OCI-LY3 (cell line): ENCODE measurements at regions not wholly inside any gene's neighbourhood (a gene's known extent, or its start where the extent isn't known, plus 50 kb on each side); places are given as distances from the start of the nearest gene placed in this dataset.

Experiments used
- H2AFZ ChIP-seq: fragments of 200-600, 300-600 bp; shearing (Covaris generic); 2 replicates; pipeline ENCODE4 v1.6.0; 2014; ENCODE audit warnings: antibody characterized with exemption, low read depth, low read length
- H3K27ac ChIP-seq: fragments of 200-600, 300-600 bp; sonication (generic); 2 replicates; pipeline ENCODE4 v1.5.1; 2014; ENCODE audit warnings: mild to moderate bottlenecking, low read length, moderate library complexity, mixed read lengths
- H3K27me3 ChIP-seq: fragments of 200-600, 300-600 bp; sonication (generic); 2 replicates; pipeline ENCODE4 v1.6.1; 2014; ENCODE audit warnings: low read depth, low read length, mixed read lengths
- H3K36me3 ChIP-seq: fragments of 200-600, 300-600 bp; sonication (generic); replicated peaks from 2 replicates; pipeline ENCODE3; 2014; ENCODE audit warnings: low read depth, low read length, mixed read lengths
- H3K4me1 ChIP-seq: fragments of 300-600, 200-600 bp; sonication (generic); 2 replicates; pipeline ENCODE4 v1.6.1; 2014; ENCODE audit warnings: low read length, mixed read lengths
- H3K4me2 ChIP-seq: fragments of 200-600, 300-600 bp; sonication (generic); 2 replicates; pipeline ENCODE4 v1.6.1; 2014; ENCODE audit warnings: low read length, mixed read lengths
- H3K4me3 ChIP-seq: fragments of 300-600, 200-600 bp; sonication (generic); 2 replicates; pipeline ENCODE4 v1.5.1; 2014; ENCODE audit warnings: antibody characterized with exemption, mild to moderate bottlenecking, low read length, moderate library complexity
- H3K79me2 ChIP-seq: fragments of 300-600, 200-600 bp; shearing (Covaris generic); 2 replicates; pipeline ENCODE4 v1.6.1; 2014; ENCODE audit warnings: mild to moderate bottlenecking, low read length, mixed read lengths
- H3K9ac ChIP-seq: fragments of 300-600, 200-600 bp; shearing (Covaris generic); 2 replicates; pipeline ENCODE4 v1.6.0; 2014; ENCODE audit warnings: mild to moderate bottlenecking, low read length, moderate library complexity
- H3K9me3 ChIP-seq: fragments of 200-600, 300-600 bp; shearing (Covaris generic); 2 replicates; pipeline ENCODE4 v1.6.1; 2014; ENCODE audit warnings: low read length, mixed read lengths; ENCODE audit not compliant: insufficient read depth
- H4K20me1 ChIP-seq: fragments of 200-600, 300-600 bp; sonication (generic); 2 replicates; pipeline ENCODE4 v1.6.1; 2016; ENCODE audit warnings: low read length, mixed read lengths; ENCODE audit not compliant: insufficient read depth
- EZH2phosphoT487 ChIP-seq: fragments of 200-600 bp; shearing (Covaris generic); IDR thresholded peaks from 2 replicates; pipeline ENCODE4 v1.6.1; 2018; ENCODE audit warnings: antibody characterized with exemption, mixed run types, low read depth
- TF ChIP-seq, protein P1 (sequence below): fragments of 200-600, 300-600 bp; sonication (generic); IDR thresholded peaks from 2 replicates; pipeline ENCODE4 v1.5.1; 2014; ENCODE audit warnings: antibody characterized with exemption, low read length, low read depth

DNA sequence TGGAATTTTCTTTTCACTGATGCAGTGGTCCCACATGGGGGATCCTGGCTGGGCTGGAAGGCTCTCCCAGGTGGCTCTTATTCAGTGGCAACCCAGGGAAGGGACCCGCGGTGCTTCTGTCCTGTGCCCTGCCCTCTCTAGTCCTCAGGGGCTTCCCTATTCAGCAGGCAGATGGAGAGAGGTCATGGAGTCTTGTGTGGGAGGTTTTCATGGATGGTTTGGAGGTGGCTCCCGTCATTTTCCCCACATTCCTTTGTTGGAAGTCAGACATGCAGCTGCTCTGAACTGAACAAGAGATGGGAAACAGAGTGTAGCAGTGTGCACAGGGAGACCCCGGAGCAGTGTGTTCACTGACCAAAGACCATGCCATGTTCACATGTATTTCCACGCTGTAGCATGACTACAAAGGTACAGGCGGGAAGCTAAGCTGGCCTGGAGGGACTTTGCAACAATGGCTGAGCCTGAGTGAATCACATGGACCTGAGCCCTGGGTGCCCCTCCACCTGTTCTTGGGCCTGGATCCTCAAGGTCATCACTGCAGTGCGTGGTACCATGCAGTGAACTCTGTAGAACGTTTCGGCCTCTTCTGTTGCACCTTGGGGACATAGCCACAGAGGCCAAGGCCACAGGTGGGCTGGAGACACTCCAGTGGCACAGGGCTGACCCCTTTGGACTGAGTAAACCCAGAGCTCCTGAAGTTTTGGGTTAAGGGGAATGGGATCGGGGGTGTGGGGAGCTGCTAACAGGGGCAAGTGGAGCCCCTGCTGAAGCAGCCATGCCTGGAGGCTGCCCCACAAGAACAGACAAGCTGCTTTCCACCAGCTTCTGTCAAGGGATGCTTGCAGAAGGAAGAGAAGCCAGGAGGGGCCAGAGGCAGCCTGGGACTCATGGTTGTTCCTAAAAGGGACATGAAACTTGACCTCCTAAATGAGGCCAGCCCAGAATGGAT lies 123.0 kb downstream of the ASB7 start:
- H3K4me2 ChIP-seq = no peak overlapping the region
- H3K9ac ChIP-seq = no peak overlapping the region
- peaks cover 6% of the 10 kb centered on the region for H3K4me1 ChIP-seq
- H4K20me1 ChIP-seq = no peaks in the 10 kb centered on the region
- H3K4me3 ChIP-seq = no peak overlapping the region
- no peaks in the 10 kb centered on the region for H3K27me3 ChIP-seq
- H2AFZ ChIP-seq = no peak overlapping the region
- H3K36me3 ChIP-seq = no peaks in the 10 kb centered on the region
- no peaks in the 10 kb centered on the region for H3K79me2 ChIP-seq
- no peaks in the 10 kb centered on the region for H3K9me3 ChIP-seq
- TF ChIP-seq, protein P1, sequence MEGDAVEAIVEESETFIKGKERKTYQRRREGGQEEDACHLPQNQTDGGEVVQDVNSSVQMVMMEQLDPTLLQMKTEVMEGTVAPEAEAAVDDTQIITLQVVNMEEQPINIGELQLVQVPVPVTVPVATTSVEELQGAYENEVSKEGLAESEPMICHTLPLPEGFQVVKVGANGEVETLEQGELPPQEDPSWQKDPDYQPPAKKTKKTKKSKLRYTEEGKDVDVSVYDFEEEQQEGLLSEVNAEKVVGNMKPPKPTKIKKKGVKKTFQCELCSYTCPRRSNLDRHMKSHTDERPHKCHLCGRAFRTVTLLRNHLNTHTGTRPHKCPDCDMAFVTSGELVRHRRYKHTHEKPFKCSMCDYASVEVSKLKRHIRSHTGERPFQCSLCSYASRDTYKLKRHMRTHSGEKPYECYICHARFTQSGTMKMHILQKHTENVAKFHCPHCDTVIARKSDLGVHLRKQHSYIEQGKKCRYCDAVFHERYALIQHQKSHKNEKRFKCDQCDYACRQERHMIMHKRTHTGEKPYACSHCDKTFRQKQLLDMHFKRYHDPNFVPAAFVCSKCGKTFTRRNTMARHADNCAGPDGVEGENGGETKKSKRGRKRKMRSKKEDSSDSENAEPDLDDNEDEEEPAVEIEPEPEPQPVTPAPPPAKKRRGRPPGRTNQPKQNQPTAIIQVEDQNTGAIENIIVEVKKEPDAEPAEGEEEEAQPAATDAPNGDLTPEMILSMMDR = no peak
- TF ChIP-seq EZH2phosphoT487 = no peak
- no peak overlapping the region for H3K27ac ChIP-seq

DNA sequence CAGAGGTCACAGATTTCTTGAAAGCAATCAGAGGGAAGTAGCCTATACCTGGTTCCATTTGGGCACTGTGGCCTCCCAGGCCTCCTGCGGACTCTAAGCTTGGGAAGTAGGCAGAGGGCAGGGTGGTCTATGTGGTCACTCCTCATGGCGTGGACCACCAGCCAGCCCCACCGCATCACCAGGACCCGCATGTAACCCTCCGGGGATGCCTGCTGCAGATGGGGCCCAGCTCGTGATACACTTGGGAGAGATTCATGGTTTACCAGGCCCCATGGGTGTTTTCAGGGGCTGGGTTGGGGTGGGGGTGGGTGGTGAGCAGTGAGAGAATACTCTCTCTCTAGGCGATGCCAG lies 123.7 kb downstream of the ASB7 start:
- no peaks in the 10 kb centered on the region for H3K79me2 ChIP-seq
- H3K9me3 ChIP-seq = no peaks in the 10 kb centered on the region
- TF ChIP-seq EZH2phosphoT487 = no peak
- TF ChIP-seq, protein P1 = no peak
- no peaks in the 10 kb centered on the region for H3K27me3 ChIP-seq
- H3K36me3 ChIP-seq = no peaks in the 10 kb centered on the region
- no peak overlapping the region for H3K9ac ChIP-seq
- peaks cover 10% of the 10 kb centered on the region for H3K4me1 ChIP-seq
- no peak overlapping the region for H3K4me3 ChIP-seq
- H2AFZ ChIP-seq = no peak overlapping the region
- H3K4me2 ChIP-seq = no peak overlapping the region
- no peak overlapping the region for H3K27ac ChIP-seq
- H4K20me1 ChIP-seq = no peaks in the 10 kb centered on the region

DNA sequence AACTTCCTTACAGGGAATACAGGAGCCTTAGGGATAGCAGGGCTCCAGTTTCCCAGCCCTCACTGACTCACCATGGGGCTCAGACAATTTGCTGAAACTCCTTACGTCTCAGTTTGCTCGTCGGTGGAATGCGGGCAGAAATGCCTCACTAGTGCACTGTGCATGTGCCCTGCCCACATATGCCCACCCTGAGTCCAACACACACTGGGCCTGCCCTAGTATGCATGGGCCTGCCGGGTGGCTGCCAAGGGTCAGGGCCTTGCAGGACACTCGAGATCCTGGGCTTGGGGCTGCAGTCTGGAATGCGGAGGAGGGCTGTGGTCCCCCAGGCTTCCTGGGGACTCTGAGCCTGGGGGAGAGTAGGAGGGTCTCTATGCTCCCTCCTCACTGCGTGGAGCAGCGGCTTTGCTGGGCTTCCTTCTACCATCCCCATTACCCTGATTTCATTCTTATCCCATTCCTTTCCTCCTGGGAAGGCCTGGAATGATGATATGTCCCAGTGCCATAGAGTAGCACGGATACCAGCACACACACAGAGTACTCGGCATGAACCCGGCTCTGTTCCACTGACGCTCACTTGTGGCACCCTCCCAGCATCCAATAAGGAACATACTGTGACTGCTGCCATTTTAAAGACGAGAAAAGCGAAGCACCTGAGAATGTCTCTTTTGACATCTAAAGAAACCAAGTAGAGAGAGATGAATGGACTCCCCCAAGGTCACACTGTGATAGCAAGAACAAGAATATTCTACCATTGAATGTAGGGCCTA lies 124.2 kb downstream of the ASB7 start:
- H3K9me3 ChIP-seq = no peaks in the 10 kb centered on the region

More for the DNA sequence above, 124.2 kb downstream of the ASB7 start:
- Histone ChIP-seq H3K79me2 (no peaks in the 10 kb centered on the region), H3K27me3 (no peaks in the 10 kb centered on the region), H3K36me3 (no peaks in the 10 kb centered on the region), H3K4me3 (no peak overlapping the region), H2AFZ (no peak overlapping the region), H3K4me2 (no peak overlapping the region), H4K20me1 (no peaks in the 10 kb centered on the region), H3K9ac (no peak overlapping the region), H3K27ac (no peak overlapping the region), H3K4me1 (peaks cover 16% of the 10 kb centered on the region)
- TF ChIP-seq, protein P1 = no peak
- no peak for TF ChIP-seq EZH2phosphoT487
